Left renal pelvis (tissue), 4 donors: ENCODE measurements at regions not wholly inside any gene's neighbourhood (a gene's known extent, or its start where the extent isn't known, plus 50 kb on each side); places are given as distances from the start of the nearest gene placed in this dataset.
"Not testable (repeated sequence)": the region's sequence is repeated elsewhere in the genome, so short reads cannot be mapped to it uniquely, and the experiment has no call there.

Source experiments
- DNase-seq, 4 donors: peaks; one replicate each; pipeline ENCODE4 v3.0.0-alpha.2; 2013; ENCODE audit warnings: low read depth in 4 of 4, low spot score in 3 of 4

GRCh38 chr17:77332034-77332971 is 191.5 kb downstream of the SEC14L1 start:
- no peak for DNase-seq

- DNase-seq: no peak
Observed at GRCh38 chr17:77332981-77333685, 192.4 kb downstream of the SEC14L1 start.

GRCh38 chr17:77337150-77337549 is 196.4 kb downstream of the SEC14L1 start:
- no peak for DNase-seq

GRCh38 chr17:77341069-77341541 is 200.3 kb downstream of the SEC14L1 start:
- DNase-seq: no peak

- not testable (repeated sequence) for DNase-seq
Observed at GRCh38 chr17:77342656-77342990, 201.9 kb downstream of the SEC14L1 start.

- no peak for DNase-seq
Observed at GRCh38 chr17:77343031-77343800, 202.4 kb downstream of the SEC14L1 start.

GRCh38 chr17:77344038-77344437 is 203.3 kb downstream of the SEC14L1 start:
- no peak for DNase-seq

- no peak for DNase-seq
Observed at GRCh38 chr17:77345260-77345910, 204.6 kb downstream of the SEC14L1 start.

- no peak for DNase-seq
Observed at GRCh38 chr17:77346765-77347164, 206.0 kb downstream of the SEC14L1 start.

GRCh38 chr17:77347544-77347943 is 206.8 kb downstream of the SEC14L1 start:
- DNase-seq: no peak

- DNase-seq: no peak
Observed at GRCh38 chr17:77349976-77350830, 209.4 kb downstream of the SEC14L1 start.

GRCh38 chr17:77352441-77352840 is 211.7 kb downstream of the SEC14L1 start:
- no peak for DNase-seq

- DNase-seq: no peak
Observed at GRCh38 chr17:77352996-77353395, 212.2 kb downstream of the SEC14L1 start.

GRCh38 chr17:77353684-77354419 is 213.1 kb downstream of the SEC14L1 start:
- DNase-seq: no peak

GRCh38 chr17:77354420-77354669 is 213.6 kb downstream of the SEC14L1 start:
- no peak for DNase-seq

GRCh38 chr17:77354670-77355455 is 214.1 kb downstream of the SEC14L1 start:
- no peak for DNase-seq

GRCh38 chr17:77356109-77356689 is 215.4 kb downstream of the SEC14L1 start:
- no peak for DNase-seq

GRCh38 chr17:77356690-77357201 is 216.0 kb downstream of the SEC14L1 start:
- DNase-seq: no peak
